Gastrocnemius medialis (tissue), 4 donors: ENCODE measurements at regions not wholly inside any gene's neighbourhood (a gene's known extent, or its start where the extent isn't known, plus 50 kb on each side); places are given as distances from the start of the nearest gene placed in this dataset.

Experiments used
- ATAC-seq, 2 donors: fragments of 150-250 bp; one replicate each; pipeline ENCODE4 v1.9.1; 2016
- DNase-seq, 2 donors: peaks; one replicate each; pipeline ENCODE4 v3.0.0-alpha.2; 2019
- H3K27ac ChIP-seq, 4 donors: fragments of 200-600 bp; sonication (generic); 1 replicate in 1 of 4; 2 replicates in 3 of 4; pipeline ENCODE4 v1.5.1; 2016 to 2018; ENCODE audit warnings: mild to moderate bottlenecking in 2 of 4, moderate library complexity in 1 of 4
- H3K27me3 ChIP-seq, 3 donors: fragments of 200-600 bp; sonication (generic) in 2 of 3; 1 replicate in 1 of 3; 2 replicates in 2 of 3; pipeline versions ENCODE4 v1.5.1 to v1.6.0; 2016 to 2019; ENCODE audit warnings: mild to moderate bottlenecking in 1 of 3, moderate library complexity in 1 of 3
- H3K36me3 ChIP-seq, 2 donors: fragments of 200-600 bp; sonication (generic) in 1 of 2; one replicate each; pipeline ENCODE4 v1.5.1; 2017 to 2018
- H3K4me1 ChIP-seq, 2 donors: fragments of 200-600 bp; sonication (generic) in 1 of 2; one replicate each; pipeline ENCODE4 v1.5.1; 2016 to 2017; ENCODE audit warnings: mild to moderate bottlenecking in 2 of 2
- H3K4me3 ChIP-seq, 4 donors: fragments of 200-600 bp; sonication (generic) in 3 of 4; 1 replicate in 1 of 4; 2 replicates in 3 of 4; pipeline ENCODE4 v1.5.1; 2016 to 2019; ENCODE audit warnings: mild to moderate bottlenecking in 2 of 4
- H3K9me3 ChIP-seq, 3 donors: fragments of 200-600 bp; sonication (generic) in 2 of 3; 1 replicate in 1 of 3; 2 replicates in 2 of 3; pipeline ENCODE4 v1.5.1; 2016 to 2019
- POLR2A ChIP-seq, 2 donors: fragments of 450-650 bp; IDR thresholded peaks; one replicate each; pipeline ENCODE4 v1.6.1; 2017; ENCODE audit warnings: antibody characterized with exemption in 2 of 2, mild to moderate bottlenecking in 2 of 2, moderate library complexity in 2 of 2
- in situ Hi-C, 4 donors: fragments of 200-750 bp; cut with MboI; loops; one replicate each; pipeline versions ENCODE4 v1.15.0 to v1.8.0; 2017; ENCODE audit warnings: low sequenced_read_pairs in 4 of 4
- intact Hi-C: fragments of 100-400 bp; cut with DNase I; formaldehyde crosslinking; loops from one replicate; pipeline ENCODE4 v1.15.1; 2023; ENCODE audit warnings: low total_unique reads
- TF ChIP-seq, protein P1 (sequence below), 5 experiments: fragments of 450-650 bp in 3 of 5; fragments of 200-600 bp in 2 of 5; sonication (generic) in 2 of 5; IDR thresholded peaks in 4 of 5; conservative IDR thresholded peaks in 1 of 5; 1 replicate in 4 of 5; 2 replicates in 1 of 5; pipeline ENCODE4 v1.5.1; 2016 to 2019; ENCODE audit warnings: antibody characterized with exemption in 5 of 5, mild to moderate bottlenecking in 3 of 5, moderate library complexity in 3 of 5

DNA sequence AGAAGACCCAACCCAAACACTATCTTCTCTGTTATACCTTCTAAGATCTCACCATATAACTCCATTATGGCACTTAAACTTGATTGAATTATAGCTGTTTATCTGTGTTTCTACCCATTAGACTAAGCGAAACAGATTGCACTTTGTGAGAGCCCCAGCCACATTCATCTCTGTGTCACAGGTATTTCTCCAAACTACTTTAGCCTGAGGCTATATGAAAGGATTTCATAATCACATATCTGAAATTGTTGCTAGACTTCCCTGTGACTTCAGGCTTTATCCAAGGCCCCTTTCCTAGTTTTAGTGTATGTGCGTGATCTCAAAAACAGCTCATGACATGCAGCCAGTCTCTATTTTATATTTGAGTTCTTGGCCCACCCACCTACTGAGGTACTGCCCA lies 745.0 kb upstream of the ACVR2A start:
- DNase-seq (no peak), ATAC-seq (no peak)
- TF ChIP-seq, protein P1, sequence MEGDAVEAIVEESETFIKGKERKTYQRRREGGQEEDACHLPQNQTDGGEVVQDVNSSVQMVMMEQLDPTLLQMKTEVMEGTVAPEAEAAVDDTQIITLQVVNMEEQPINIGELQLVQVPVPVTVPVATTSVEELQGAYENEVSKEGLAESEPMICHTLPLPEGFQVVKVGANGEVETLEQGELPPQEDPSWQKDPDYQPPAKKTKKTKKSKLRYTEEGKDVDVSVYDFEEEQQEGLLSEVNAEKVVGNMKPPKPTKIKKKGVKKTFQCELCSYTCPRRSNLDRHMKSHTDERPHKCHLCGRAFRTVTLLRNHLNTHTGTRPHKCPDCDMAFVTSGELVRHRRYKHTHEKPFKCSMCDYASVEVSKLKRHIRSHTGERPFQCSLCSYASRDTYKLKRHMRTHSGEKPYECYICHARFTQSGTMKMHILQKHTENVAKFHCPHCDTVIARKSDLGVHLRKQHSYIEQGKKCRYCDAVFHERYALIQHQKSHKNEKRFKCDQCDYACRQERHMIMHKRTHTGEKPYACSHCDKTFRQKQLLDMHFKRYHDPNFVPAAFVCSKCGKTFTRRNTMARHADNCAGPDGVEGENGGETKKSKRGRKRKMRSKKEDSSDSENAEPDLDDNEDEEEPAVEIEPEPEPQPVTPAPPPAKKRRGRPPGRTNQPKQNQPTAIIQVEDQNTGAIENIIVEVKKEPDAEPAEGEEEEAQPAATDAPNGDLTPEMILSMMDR (IDR thresholded peaks at IDR 0.05 in 4 of 5, conservative IDR thresholded peaks at IDR 0.05 in 1 of 5) = no peak
- no peak for TF ChIP-seq POLR2A (IDR thresholded peaks at IDR 0.05)
- no peaks in the 10 kb centered on the region for H3K4me1 ChIP-seq
- no peaks in the 10 kb centered on the region for H3K27me3 ChIP-seq
- no peaks in the 10 kb centered on the region for H3K9me3 ChIP-seq
- no peak overlapping the region for H3K27ac ChIP-seq
- H3K36me3 ChIP-seq = no peaks in the 10 kb centered on the region
- intact Hi-C loops (loop anchor here (10.0 kb wide), 1 partner anchor 715 kb away; no protein-coding TSS in a partner anchor), in situ Hi-C loops (loop anchor here in 2 of 4 donors (25.0 kb wide), 2 partner anchors 237 to 812 kb away; no protein-coding TSS in a partner anchor)
- H3K4me3 ChIP-seq = no peak overlapping the region

DNA sequence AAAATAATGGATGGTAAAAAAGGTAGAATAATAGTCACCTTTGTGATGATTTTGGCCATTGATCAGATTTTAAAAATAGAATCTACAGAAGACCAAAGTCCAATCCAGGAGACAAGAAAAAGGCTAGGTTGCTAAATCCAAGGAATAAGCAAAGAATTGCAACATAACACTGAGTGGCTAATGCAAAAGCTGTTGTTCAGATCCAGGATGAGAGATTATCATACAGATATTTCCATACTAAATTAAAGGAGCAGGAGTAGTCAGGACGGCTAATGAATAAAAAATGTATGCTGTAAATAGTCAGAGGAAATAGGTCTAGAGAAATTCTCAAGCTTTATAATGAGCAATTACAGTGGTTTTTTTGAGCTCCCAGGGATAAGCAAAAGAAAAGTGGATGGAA lies 745.9 kb upstream of the ACVR2A start:
- Histone ChIP-seq H3K4me3 (no peak overlapping the region), H3K9me3 (no peaks in the 10 kb centered on the region), H3K27ac (no peak overlapping the region), H3K27me3 (no peaks in the 10 kb centered on the region), H3K36me3 (no peaks in the 10 kb centered on the region), H3K4me1 (no peaks in the 10 kb centered on the region)
- intact Hi-C loops (no loop called here), in situ Hi-C loops (loop anchor here in 2 of 4 donors (25.0 kb wide), 2 partner anchors 238 to 813 kb away; no protein-coding TSS in a partner anchor)
- DNase-seq = no peak
- no peak for ATAC-seq
- TF ChIP-seq, protein P1 (IDR thresholded peaks at IDR 0.05 in 4 of 5, conservative IDR thresholded peaks at IDR 0.05 in 1 of 5) = no peak
- no peak for TF ChIP-seq POLR2A (IDR thresholded peaks at IDR 0.05)

DNA sequence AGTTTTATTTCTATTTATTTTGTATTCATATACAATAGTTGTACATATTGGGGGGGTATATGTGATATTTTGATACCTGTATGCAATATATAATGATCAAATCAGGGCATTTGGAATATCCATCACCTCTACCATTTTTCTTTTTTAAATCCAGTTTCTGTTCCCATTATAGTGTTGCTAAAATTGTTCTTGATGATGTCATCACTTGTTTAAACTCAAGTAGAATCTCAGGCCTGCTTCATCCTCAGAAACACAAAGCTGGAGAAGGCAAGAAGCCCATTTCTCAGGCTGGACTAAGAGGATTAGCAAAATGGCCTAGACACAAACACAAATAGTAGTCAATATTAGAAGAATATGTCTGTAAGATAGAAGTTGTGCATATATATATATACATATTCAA lies 747.1 kb upstream of the ACVR2A start:
- intact Hi-C loops = no loop called here

DNA sequence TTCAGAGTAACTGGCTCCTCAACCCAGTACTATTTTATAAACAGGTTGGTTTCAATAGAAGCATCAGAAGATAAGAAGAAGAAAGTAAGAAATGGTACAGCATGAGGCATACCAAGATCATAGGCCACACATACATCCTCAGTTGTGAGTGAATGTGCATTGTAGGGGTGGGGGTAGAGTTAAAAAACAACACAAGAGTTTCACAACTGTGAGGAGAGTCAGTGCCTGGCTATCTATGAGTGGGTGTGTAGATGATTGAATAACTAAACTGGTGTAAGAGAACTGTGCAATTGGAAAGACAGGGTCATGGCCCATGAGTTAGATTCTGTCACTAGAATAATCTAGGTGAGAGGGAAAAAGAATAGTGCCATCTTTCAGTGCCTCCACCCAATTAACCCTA lies 748.2 kb upstream of the ACVR2A start:
- no peaks in the 10 kb centered on the region for H3K27me3 ChIP-seq
- H3K27ac ChIP-seq = no peak overlapping the region
- no peak for ATAC-seq
- H3K4me1 ChIP-seq = no peaks in the 10 kb centered on the region
- in situ Hi-C loops = loop anchor here in 2 of 4 donors (25.0 kb wide), 2 partner anchors 241 to 816 kb away; no protein-coding TSS in a partner anchor
- TF ChIP-seq, protein P1 (IDR thresholded peaks at IDR 0.05 in 4 of 5, conservative IDR thresholded peaks at IDR 0.05 in 1 of 5) = no peak
- no peak for TF ChIP-seq POLR2A (IDR thresholded peaks at IDR 0.05)
- DNase-seq = no peak
- intact Hi-C loops = no loop called here
- no peaks in the 10 kb centered on the region for H3K36me3 ChIP-seq
- H3K4me3 ChIP-seq = no peak overlapping the region
- H3K9me3 ChIP-seq = no peaks in the 10 kb centered on the region

More for the DNA sequence above, 747.1 kb upstream of the ACVR2A start:
- H3K4me3 ChIP-seq = no peak overlapping the region
- no peaks in the 10 kb centered on the region for H3K9me3 ChIP-seq
- no peaks in the 10 kb centered on the region for H3K4me1 ChIP-seq
- H3K27ac ChIP-seq = no peak overlapping the region
- ATAC-seq = no peak
- TF ChIP-seq POLR2A (IDR thresholded peaks at IDR 0.05) = no peak
- TF ChIP-seq, protein P1 (IDR thresholded peaks at IDR 0.05 in 4 of 5, conservative IDR thresholded peaks at IDR 0.05 in 1 of 5) = no peak
- no peak for DNase-seq
- H3K27me3 ChIP-seq = no peaks in the 10 kb centered on the region
- in situ Hi-C loops = loop anchor here in 2 of 4 donors (25.0 kb wide), 2 partner anchors 240 to 815 kb away; no protein-coding TSS in a partner anchor
- H3K36me3 ChIP-seq = no peaks in the 10 kb centered on the region

DNA sequence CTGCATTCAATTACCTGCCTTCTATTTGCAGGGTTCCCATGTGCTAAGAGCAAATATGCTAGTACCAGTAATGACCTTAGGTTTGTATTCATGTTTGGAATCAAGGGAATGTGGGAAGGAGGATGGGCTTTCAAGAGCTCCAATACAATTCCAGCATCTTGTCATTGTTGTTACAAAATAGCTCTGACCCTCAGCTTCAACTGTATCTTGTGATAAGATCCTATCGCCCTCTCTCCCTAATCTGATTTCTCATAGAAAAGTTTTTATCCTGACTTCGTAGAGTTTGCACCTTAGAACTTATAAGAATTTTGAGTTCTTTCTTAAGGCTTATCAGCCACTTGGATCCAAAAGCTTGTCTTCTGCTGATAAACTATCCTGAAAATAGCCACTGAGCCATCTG lies 749.5 kb upstream of the ACVR2A start:
- no peaks in the 10 kb centered on the region for H3K27me3 ChIP-seq
- no peak for DNase-seq
- TF ChIP-seq, protein P1 (IDR thresholded peaks at IDR 0.05 in 4 of 5, conservative IDR thresholded peaks at IDR 0.05 in 1 of 5) = no peak
- TF ChIP-seq POLR2A (IDR thresholded peaks at IDR 0.05) = no peak
- intact Hi-C loops (no loop called here), in situ Hi-C loops (loop anchor here in 2 of 4 donors (25.0 kb wide), 2 partner anchors 242 to 817 kb away; no protein-coding TSS in a partner anchor)
- no peak for ATAC-seq
- no peak overlapping the region for H3K4me3 ChIP-seq
- H3K27ac ChIP-seq = no peak overlapping the region
- H3K9me3 ChIP-seq = no peaks in the 10 kb centered on the region
- no peaks in the 10 kb centered on the region for H3K4me1 ChIP-seq
- no peaks in the 10 kb centered on the region for H3K36me3 ChIP-seq
